Mononuclear cell (primary cell): ENCODE measurements at regions not wholly inside any gene's neighbourhood (a gene's known extent, or its start where the extent isn't known, plus 50 kb on each side); places are given as distances from the start of the nearest gene placed in this dataset.

Experiments used
- H3K27me3 ChIP-seq: 2 replicates; pipeline ENCODE4 v1.6.0; 2011; ENCODE audit warnings: low read length, control low read depth; ENCODE audit not compliant: insufficient read depth
- H3K4me1 ChIP-seq: 2 replicates; pipeline ENCODE4 v1.5.1; 2011; ENCODE audit warnings: mild to moderate bottlenecking, low read length, control low read depth; ENCODE audit not compliant: insufficient read depth
- H3K4me3 ChIP-seq: 2 replicates; pipeline ENCODE4 v1.5.1; 2011; ENCODE audit warnings: mild to moderate bottlenecking, low read length, moderate library complexity
- H3K9me3 ChIP-seq: 2 replicates; pipeline ENCODE4 v1.5.1; 2011; ENCODE audit warnings: low read depth, mild to moderate bottlenecking, control low read depth, low read length

DNA sequence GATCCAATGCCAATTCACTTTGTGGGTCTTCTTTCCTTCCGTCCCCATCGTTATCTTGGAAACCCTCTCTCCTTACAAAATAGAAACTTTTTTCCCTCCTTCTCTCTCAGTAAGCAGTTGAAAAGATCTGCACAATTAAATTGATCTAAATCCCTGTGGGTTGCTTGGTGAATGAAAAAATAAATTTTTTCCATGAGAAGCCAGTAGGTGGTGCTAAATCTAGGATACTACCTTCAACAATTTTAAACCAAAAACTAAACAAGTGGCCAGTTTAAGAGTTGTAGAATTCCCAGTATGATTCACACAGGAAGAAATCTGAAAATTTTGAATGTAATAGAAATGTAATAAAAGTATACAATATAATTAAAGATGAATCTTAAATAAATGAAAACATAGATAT, 990.3 kb upstream of the ZNF722 start:
- no peaks in the 10 kb centered on the region for H3K27me3 ChIP-seq
- H3K4me1 ChIP-seq = no peaks in the 10 kb centered on the region
- H3K9me3 ChIP-seq = no peaks in the 10 kb centered on the region
- H3K4me3 ChIP-seq = no peak overlapping the region

DNA sequence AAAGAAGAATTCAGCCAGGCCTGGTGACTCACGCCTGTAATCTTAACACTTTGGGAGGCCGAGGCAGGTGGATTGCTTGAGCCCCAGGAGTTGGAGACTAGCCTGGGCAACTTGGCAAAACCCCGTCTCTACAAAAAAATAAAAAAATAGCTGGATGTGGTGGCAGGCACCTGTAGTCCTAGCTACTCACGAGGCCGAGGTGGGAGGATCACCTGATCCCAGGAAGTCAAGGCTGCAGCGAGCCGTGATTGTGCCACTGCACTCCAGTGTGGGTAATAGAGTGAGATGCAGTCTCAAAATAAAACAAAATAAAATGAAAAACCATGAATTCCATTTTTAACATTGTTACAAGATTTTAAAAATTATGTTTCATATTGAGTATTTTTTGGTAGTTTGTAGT, 988.9 kb upstream of the ZNF722 start:
- H3K4me1 ChIP-seq = no peaks in the 10 kb centered on the region
- H3K9me3 ChIP-seq = no peaks in the 10 kb centered on the region
- no peaks in the 10 kb centered on the region for H3K27me3 ChIP-seq
- no peak overlapping the region for H3K4me3 ChIP-seq

DNA sequence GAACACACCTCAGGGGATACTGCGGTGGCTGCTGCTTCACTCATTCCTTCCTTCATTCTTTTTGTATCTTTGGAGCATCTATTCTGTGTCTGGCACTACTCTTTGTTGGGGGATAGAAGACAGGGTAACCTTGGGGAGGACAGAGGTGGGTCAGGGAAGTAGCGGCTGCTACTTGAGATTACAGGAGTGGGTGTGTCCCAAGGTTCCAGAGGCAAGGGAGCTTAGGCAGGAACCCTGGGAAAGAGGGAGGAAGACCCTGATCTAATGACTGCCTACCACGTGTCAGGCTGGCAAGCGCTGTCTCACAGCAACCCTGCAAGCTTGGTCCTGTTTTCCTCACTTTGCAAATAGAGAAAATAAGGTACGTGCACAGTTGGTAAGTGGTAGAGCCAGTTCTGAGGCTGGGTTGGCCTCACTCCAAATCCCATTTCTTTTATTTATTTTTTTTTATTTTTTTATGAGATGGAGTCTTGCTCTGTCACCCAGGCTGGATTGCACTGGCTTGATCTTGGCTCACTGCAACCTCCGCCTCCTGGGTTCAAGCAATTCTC, 985.9 kb upstream of the ZNF722 start:
- H3K27me3 ChIP-seq = no peaks in the 10 kb centered on the region
- no peaks in the 10 kb centered on the region for H3K4me1 ChIP-seq
- no peaks in the 10 kb centered on the region for H3K9me3 ChIP-seq
- H3K4me3 ChIP-seq = no peak overlapping the region

GRCh38 chr7:63014792-63015191, 983.9 kb upstream of the ZNF722 start:
- Histone ChIP-seq H3K27me3 (no peaks in the 10 kb centered on the region), H3K4me3 (no peak overlapping the region), H3K4me1 (no peaks in the 10 kb centered on the region), H3K9me3 (no peaks in the 10 kb centered on the region)

DNA sequence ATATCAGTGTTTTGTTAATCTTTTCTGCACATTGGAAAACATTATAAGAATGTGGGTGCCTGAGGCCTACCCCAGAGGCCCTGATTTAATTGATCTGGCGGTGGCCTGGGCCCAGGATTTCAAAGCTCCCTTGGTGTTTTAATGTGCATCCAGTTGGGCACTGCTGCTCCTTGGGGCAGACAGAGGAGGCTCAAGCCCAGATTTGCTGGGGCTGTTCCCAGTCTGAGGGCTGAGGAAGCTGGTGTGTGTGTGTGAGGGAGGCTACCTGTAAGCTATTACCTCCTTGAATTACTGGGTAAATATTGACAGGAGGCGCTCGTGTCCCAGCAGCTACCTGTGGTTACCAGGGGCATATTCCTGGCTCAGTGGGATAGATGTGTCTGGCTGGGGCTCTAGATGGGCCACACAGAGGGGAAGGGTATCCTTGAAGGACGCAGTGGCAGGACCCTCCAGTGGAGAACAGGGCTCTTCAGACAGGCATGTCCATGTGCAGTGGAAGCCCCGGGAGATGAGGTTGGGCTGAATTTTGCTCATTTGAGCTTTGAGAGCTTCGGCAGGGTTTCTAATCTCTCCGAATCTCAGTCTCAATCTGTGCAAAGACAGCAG, 975.4 kb upstream of the ZNF722 start:
- no peaks in the 10 kb centered on the region for H3K9me3 ChIP-seq
- H3K27me3 ChIP-seq = no peaks in the 10 kb centered on the region
- no peaks in the 10 kb centered on the region for H3K4me1 ChIP-seq
- H3K4me3 ChIP-seq = no peak overlapping the region

- Histone ChIP-seq H3K27me3 (no peaks in the 10 kb centered on the region), H3K9me3 (no peaks in the 10 kb centered on the region), H3K4me1 (no peaks in the 10 kb centered on the region), H3K4me3 (no peak overlapping the region)
These were observed 974.2 kb upstream of the ZNF722 start for GRCh38 chr7:63024446-63024845.

DNA sequence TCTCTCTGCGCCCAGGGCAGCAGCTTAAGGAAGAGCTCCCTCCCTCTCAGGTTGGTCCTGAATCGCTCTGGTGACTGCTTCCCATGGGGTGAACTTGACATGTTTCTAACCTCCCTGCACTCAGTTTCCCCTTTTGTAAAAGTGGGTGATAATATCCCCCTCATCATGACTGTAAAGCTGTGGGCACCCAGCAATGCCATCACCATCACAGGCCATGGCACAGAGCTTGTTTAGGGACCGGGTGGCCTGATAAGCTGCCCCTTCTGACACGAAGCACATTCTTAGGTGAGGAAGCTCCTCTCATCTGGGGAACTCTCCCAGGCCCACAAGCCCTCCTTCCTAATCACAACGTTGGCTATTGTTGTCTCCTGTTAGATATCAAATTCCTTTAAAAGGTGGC, 972.8 kb upstream of the ZNF722 start:
- H3K9me3 ChIP-seq = no peaks in the 10 kb centered on the region
- H3K27me3 ChIP-seq = no peaks in the 10 kb centered on the region
- no peaks in the 10 kb centered on the region for H3K4me1 ChIP-seq
- no peak overlapping the region for H3K4me3 ChIP-seq

DNA sequence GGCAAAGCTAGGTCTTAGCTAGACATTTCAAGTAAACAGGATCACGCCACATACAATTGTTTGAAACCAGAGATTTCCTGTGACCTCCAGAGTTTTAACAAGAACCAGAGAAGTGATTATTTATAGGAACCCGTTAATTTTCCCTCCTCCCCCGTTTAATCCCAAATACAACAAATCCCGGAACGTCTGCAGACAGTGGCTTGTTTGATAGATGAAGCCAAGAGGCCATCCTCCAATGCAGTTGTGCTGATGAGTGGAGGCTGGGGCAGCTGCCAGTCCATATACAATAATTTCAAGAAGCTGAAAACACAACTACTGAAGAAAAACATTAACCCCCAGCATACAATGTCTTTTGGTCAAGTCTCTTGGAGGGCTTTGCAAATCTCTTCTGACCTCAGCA, 971.6 kb upstream of the ZNF722 start:
- Histone ChIP-seq H3K4me3 (no peak overlapping the region), H3K9me3 (no peaks in the 10 kb centered on the region), H3K4me1 (no peaks in the 10 kb centered on the region), H3K27me3 (no peaks in the 10 kb centered on the region)

DNA sequence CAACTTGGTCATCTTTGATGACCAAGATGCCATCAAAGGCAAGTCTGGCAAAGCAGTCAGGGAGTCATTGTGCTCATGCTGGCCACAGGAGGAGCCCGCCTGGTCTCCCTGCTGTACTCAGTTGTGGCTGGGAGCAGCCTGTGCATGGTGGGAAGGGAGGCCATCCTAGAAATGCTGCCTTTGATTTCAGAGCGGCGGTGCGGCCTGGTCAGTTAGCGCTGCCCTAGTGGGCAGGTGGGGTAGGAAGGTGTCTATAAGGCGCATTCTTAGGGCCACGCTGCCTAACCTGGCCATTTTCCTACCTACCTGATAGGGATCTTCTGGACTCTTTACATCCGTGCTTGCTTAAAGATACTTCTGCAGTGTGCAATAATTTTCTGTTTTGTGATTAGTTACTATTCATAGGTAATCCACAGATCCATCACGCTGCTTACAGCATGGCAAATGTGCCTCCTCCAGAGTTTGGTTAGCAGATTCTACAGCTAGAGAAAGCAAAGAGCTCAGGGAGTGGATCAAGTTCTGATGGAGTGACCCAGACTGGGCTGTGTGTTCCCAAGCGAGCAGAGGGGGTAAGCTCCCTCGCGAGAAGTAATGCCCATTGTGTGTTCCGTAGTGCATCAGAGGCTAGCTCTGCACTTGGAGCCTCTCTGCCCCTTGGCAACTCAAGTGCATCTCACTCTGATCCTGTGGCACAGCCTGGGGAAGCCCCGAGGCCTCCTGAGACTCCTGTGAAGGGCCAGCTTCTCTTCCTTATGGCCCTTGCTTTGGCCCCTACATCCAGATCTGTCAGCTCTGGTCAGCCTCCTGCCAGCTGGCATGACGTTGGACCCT, 970.1 kb upstream of the ZNF722 start:
- H3K4me1 ChIP-seq = no peaks in the 10 kb centered on the region
- H3K27me3 ChIP-seq = no peaks in the 10 kb centered on the region
- no peak overlapping the region for H3K4me3 ChIP-seq
- no peaks in the 10 kb centered on the region for H3K9me3 ChIP-seq

DNA sequence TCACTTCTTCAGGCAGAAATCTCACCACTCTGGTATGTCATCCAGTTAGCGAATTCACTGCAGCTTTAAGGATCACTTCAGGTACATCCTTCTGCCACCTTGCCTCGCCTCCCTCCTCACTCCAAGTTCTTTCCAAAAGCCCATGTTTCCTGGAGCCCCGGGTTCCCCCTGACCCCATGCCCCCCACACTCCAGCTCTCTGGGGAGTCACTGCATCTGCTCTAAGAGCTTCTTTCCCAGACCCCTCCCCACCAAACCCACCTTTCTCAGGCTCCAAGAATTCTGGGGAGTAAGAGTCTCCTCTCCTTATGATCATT, 969.5 kb upstream of the ZNF722 start:
- Histone ChIP-seq H3K9me3 (no peaks in the 10 kb centered on the region), H3K27me3 (no peaks in the 10 kb centered on the region), H3K4me3 (no peak overlapping the region), H3K4me1 (no peaks in the 10 kb centered on the region)

DNA sequence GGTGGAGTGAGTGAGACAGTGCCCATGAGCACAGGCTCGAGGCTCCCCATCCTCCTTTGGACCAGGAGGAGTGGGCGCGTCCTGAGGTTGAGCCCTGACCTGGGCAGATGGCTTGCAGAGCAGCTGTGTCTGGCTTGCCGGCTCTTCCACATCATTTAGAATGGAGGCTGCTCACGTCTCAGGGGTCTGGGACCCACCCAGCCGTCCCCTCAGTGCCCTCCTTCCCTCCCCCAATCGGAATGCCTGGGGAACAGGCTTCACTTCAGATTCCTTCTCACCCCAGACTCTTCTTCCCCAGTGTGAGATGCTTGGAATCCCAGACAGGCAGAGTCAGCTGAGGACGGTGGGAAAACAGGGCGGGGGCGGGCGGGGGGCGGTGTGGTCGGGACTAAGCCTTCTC, 968.6 kb upstream of the ZNF722 start:
- Histone ChIP-seq H3K27me3 (no peaks in the 10 kb centered on the region), H3K4me3 (no peak overlapping the region), H3K4me1 (no peaks in the 10 kb centered on the region), H3K9me3 (no peaks in the 10 kb centered on the region)

DNA sequence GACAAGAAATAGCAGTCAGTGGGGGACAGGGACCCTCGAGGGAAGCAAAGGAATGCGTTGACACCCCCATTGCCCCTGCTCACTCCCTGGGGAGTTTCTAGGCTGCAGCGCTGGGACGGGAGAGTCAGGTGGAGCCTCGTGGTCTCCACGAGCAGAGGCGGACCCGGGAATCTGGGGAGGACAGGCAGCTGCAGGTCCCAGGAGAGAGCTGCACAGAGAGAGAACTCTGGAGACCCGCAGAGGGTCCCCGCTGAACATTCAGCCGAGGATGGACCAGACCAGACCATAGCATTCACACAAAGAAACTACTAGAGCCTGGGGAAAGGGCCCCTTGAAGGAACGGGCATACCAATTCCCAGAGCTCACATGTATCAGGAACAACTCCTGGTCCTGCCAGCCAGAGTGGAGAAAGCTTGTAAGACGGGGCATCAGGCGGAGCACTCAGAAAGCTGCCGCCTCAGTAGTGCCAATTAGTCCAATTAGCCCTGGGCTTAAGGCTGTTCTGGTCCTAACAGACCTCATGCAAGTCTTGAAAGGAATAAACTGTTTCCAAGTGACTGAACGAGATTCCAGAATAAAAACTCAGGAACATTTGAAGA, 966.7 kb upstream of the ZNF722 start:
- Histone ChIP-seq H3K4me3 (no peak overlapping the region), H3K9me3 (no peaks in the 10 kb centered on the region), H3K27me3 (no peaks in the 10 kb centered on the region), H3K4me1 (no peaks in the 10 kb centered on the region)

DNA sequence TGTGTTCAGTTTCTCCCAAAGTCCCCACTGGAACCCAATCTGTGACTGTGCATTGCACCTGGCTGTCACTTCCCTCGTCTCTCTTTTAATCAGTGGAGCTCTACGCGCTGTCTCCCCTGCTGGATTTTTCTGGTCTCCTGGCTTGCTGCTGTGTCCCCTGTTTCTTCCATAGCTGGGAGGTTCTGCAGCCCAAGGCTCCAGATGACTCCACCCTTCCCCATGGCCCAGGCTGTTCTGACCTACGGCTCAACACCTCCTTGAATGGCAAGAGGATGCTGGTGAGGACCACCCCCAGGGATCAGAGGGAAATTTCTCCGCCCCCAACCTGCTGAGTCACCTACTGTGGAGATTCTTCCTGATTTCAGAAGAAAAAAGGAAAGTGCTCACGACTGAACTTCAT, 961.4 kb upstream of the ZNF722 start:
- Histone ChIP-seq H3K27me3 (no peaks in the 10 kb centered on the region), H3K4me3 (no peak overlapping the region), H3K9me3 (no peaks in the 10 kb centered on the region), H3K4me1 (no peaks in the 10 kb centered on the region)

GRCh38 chr7:63038987-63039386, 959.7 kb upstream of the ZNF722 start:
- Histone ChIP-seq H3K4me1 (no peaks in the 10 kb centered on the region), H3K27me3 (no peaks in the 10 kb centered on the region), H3K4me3 (no peak overlapping the region), H3K9me3 (no peaks in the 10 kb centered on the region)

DNA sequence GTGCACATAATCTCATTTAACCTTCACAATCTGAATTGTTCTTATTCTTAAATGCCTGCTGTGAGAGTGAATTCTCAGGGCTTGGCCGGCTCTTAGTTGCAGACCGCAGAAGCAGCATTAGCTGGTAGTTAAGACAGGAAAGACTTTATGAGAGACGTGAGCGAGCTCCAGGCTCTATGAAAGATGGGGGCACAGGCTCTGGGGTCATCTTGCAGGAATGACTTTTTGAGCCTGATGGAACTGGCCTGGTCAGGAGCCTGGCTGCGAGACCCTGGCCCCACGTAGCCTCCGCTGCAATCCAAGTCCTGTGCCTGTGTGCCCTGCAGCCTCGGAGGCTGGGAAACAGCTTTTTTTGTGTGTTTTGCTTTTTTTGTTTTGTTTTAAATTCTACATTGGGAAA, 958.8 kb upstream of the ZNF722 start:
- H3K4me1 ChIP-seq = no peaks in the 10 kb centered on the region
- no peaks in the 10 kb centered on the region for H3K9me3 ChIP-seq
- no peaks in the 10 kb centered on the region for H3K27me3 ChIP-seq
- no peak overlapping the region for H3K4me3 ChIP-seq

DNA sequence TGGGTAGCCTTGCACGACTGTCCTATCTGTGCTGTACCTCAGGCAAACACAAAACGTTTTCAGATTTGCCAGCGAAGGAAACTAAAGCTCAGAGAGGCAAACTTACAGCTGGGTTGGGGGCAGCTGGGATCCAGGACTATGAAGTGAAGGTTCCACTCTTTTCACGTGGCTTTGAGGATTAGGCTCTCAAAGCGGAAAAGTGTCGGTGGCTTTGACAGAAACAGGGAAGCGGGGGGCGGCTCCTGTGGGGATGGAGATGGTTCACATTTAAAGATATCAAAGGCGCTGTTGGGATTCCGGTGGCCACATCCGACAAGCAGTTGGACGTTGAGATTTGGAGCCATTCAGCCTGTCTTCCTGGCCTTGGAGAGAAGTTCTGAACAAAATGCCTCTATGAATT, 958.3 kb upstream of the ZNF722 start:
- Histone ChIP-seq H3K9me3 (no peaks in the 10 kb centered on the region), H3K4me3 (no peak overlapping the region), H3K27me3 (no peaks in the 10 kb centered on the region)

More for the DNA sequence above, 958.3 kb upstream of the ZNF722 start:
- no peaks in the 10 kb centered on the region for H3K4me1 ChIP-seq
